Aorta (tissue), 5 donors: ENCODE measurements at regions not wholly inside any gene's neighbourhood (a gene's known extent, or its start where the extent isn't known, plus 50 kb on each side); places are given as distances from the start of the nearest gene placed in this dataset.
"Not testable (repeated sequence)": the region's sequence is repeated elsewhere in the genome, so short reads cannot be mapped to it uniquely, and the experiment has no call there.

Source experiments
- ATAC-seq: fragments of 200-7000 bp; cut with Tn5 transposase; one replicate; pipeline ENCODE4 v1.9.1; 2022; ENCODE audit warnings: moderate library complexity; ENCODE audit not compliant: low FRiP score
- DNase-seq, 2 donors: peaks; one replicate each; pipeline ENCODE4 v3.0.0-alpha.2; 2020
- H3K27ac ChIP-seq, 2 donors: one replicate each; pipeline ENCODE4 v1.5.1; 2013; ENCODE audit warnings: low read length in 2 of 2, mild to moderate bottlenecking in 2 of 2, moderate library complexity in 2 of 2, control low read depth in 1 of 2, inconsistent platforms in 1 of 2, low read depth in 1 of 2
- H3K27me3 ChIP-seq, 2 donors: one replicate each; pipeline ENCODE4 v1.6.1; 2013; ENCODE audit warnings: control low read depth in 1 of 2, low read length in 1 of 2, mild to moderate bottlenecking in 1 of 2, moderate library complexity in 1 of 2; ENCODE audit not compliant: insufficient read depth in 2 of 2, control insufficient read depth in 1 of 2
- H3K36me3 ChIP-seq, 2 donors: one replicate each; pipeline ENCODE4 v1.6.1; 2013; ENCODE audit warnings: control low read depth in 1 of 2, low read length in 1 of 2, mild to moderate bottlenecking in 1 of 2; ENCODE audit not compliant: insufficient read depth in 2 of 2, control insufficient read depth in 1 of 2
- H3K4me1 ChIP-seq, 2 donors: one replicate each; pipeline ENCODE4 v1.6.1; 2013; ENCODE audit warnings: low read length in 2 of 2, control low read depth in 1 of 2, mild to moderate bottlenecking in 1 of 2, moderate library complexity in 1 of 2; ENCODE audit not compliant: insufficient read depth in 2 of 2, control insufficient read depth in 1 of 2
- H3K4me3 ChIP-seq, 2 donors: one replicate each; pipeline ENCODE4 v1.5.1; 2013; ENCODE audit warnings: low read length in 2 of 2, control low read depth in 1 of 2, mild to moderate bottlenecking in 1 of 2
- H3K9me3 ChIP-seq: one replicate; pipeline ENCODE4 v1.6.1; 2013; ENCODE audit warnings: mild to moderate bottlenecking, low read length; ENCODE audit not compliant: control insufficient read depth
- whole genome bisulfite sequencing, 2 donors: extraction: QIAGEN DNeasy Blood & Tissue Kit; methylation state at CpG; one replicate each; pipeline ENCODE4 v1.1.7; 2013; 5-methylcytosine and 5-hydroxymethylcytosine counted together
- intact Hi-C, 2 donors: fragments of 100-400 bp; cut with DNase I; formaldehyde crosslinking; loops; one replicate each; pipeline versions ENCODE4 v1.14.2 to v1.15.0; 2022
- donor health status: healthy with polysubstance abuse.
- donor health status: Bipolar disorder and iron deficiency.
- donor health status: DM: no; HTN: no; CAD: no.
- donor health status: DM: no; HTN: no; CAD: no.
- donor health status: DM: yes; HTN: yes; CAD: no.

DNA sequence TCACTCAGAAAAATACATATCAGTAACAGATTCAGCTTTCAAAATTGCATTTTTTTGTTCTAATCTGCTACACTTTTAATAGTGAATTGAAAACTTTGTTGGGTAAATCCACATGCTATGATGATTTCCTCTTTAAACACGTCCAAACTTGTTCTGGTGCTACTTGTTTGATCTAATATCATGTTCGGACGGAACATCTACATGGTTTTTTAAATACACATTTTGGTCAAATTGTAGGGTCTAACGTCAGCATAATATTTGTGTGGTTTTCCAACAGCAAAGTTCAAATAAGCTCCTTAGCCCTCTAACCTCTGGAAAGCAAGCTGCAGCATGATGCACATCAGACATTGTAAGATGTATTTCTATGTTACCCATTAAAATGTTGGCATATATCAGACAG, 98.5 kb upstream of the OSTN start:
- H3K9me3 ChIP-seq: no peaks in the 10 kb centered on the region
- no peak overlapping the region for H3K4me3 ChIP-seq
- intact Hi-C loops: no loop called here
- WGBS, 2 donors: 74 to 82% methylated on average over 4 of the region's 4 CpGs
- ATAC-seq (no peak), DNase-seq (no peak)
- H3K27me3 ChIP-seq: no peaks in the 10 kb centered on the region
- no peaks in the 10 kb centered on the region for H3K36me3 ChIP-seq
- H3K27ac ChIP-seq: no peak overlapping the region
- no peaks in the 10 kb centered on the region for H3K4me1 ChIP-seq

DNA sequence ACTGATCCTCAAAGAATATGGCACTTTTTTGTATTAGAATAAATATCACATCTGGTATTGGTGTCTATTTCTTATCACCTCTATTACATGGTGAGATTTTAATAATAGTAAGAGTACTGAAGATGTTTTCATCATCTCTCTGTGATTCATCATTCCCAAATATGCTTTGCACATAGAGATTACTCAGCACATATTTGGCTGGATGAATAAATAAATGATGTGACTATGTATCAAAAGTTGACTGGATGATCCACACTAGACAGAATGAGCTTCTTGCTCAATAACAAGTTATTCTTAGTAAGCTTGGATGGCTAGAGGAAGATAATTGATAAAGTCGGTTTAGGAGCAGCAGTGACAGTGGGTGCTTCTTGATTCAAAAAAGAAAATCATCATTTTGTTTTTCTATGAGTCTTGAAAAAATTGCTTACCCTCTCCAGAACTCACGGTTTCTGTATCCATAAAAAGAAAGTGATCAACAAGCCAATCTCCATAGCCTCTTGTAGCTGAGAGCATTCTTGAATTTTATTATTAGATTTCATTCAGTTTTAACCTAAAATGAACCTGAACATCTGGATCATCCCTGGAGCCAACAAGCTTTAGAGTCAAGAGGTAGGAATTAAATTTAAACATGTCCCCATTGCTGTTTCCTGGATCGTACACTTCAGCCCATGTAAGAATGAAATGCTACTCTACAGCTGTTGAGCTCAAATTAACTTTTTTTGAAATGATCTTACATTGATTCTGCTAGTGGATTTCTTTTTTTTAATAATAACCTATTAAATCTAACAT, 104.8 kb upstream of the OSTN start:
- Histone ChIP-seq H3K36me3 (no peaks in the 10 kb centered on the region), H3K27ac (no peak overlapping the region), H3K27me3 (no peaks in the 10 kb centered on the region), H3K4me3 (no peak overlapping the region), H3K4me1 (no peaks in the 10 kb centered on the region), H3K9me3 (no peaks in the 10 kb centered on the region)
- no peak for ATAC-seq
- 56 to 60% methylated on average over 3 of the region's 3 CpGs for WGBS, 2 donors
- intact Hi-C loops: no loop called here
- DNase-seq: no peak

DNA sequence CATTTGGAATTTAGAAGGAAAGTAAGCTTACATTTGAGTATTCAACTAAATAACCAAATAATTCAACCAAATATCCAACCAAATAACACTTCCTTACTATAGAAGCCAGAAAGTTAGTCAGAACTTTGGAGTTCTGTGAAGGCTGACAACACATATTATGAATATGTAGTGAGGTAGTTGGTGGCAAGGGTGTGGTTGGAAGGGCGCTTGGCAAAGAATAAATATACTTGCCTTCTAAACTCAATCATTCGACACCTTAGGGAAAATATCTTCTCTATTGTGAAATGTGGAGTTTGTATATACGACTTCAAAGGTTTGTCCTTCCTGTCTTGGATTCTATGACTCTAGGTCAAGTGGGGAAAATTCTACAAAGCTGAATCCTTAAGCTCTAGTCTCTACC, 111.7 kb upstream of the OSTN start:
- 82 to 86% methylated on average over 3 of the region's 3 CpGs for WGBS, 2 donors
- DNase-seq: no peak
- intact Hi-C loops: no loop called here
- Histone ChIP-seq H3K36me3 (no peaks in the 10 kb centered on the region), H3K9me3 (peaks cover 1% of the 10 kb centered on the region), H3K4me3 (no peak overlapping the region), H3K27ac (no peak overlapping the region), H3K4me1 (no peaks in the 10 kb centered on the region), H3K27me3 (no peaks in the 10 kb centered on the region)
- ATAC-seq: no peak

DNA sequence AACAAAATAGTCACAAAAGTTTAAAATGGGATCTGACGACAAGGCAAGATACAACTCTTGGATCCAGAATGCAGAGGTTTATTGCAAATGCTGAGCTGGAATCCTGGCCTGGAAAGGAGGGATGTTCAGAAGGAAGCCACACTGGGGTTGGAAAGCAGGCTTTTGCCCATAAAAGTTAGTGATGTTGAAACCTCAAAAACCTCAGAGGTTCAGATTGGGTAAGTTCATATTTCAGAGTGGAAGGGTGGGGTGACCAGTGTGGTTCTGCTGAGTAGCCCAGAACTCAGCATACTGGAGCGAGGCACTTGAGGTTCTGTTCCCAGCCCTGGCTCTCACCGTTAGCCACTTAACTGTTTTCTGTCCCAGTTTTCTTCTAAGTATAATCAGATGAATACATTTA, 114.0 kb upstream of the OSTN start:
- DNase-seq (no peak), ATAC-seq (no peak)
- no peaks in the 10 kb centered on the region for H3K36me3 ChIP-seq

DNA sequence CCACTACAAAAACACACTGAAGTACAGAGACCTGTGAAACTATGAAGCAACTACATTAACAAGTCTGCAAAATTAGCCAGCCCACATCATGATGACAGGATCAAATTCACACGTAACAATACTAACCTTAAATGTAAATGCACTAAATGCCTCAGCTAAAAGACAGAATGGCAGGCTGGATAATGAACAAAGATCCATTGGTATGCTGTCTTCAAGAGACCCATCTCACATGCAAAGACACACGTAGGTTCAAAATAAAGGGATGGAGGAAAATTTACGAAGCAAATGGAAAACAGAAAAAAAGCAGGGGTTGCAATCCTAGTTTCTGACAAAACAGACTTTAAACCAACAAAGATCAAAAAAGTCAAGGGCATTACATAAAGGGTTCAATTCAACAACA, 120.1 kb upstream of the OSTN start:
- H3K27ac ChIP-seq, DNase-seq, H3K36me3 ChIP-seq, H3K4me3 ChIP-seq, H3K27me3 ChIP-seq, intact Hi-C loops, ATAC-seq, H3K9me3 ChIP-seq, H3K4me1 ChIP-seq: not testable (repeated sequence)
- 73 to 85% methylated on average over 3 of the region's 3 CpGs for WGBS, 2 donors

More for the DNA sequence above, 114.0 kb upstream of the OSTN start:
- 67% methylated on average over 3 of the region's 3 CpGs for WGBS, 2 donors
- intact Hi-C loops: no loop called here
- H3K4me3 ChIP-seq: no peak overlapping the region
- H3K27ac ChIP-seq: no peak overlapping the region
- peaks cover 1% of the 10 kb centered on the region for H3K9me3 ChIP-seq
- H3K4me1 ChIP-seq: no peaks in the 10 kb centered on the region
- no peaks in the 10 kb centered on the region for H3K27me3 ChIP-seq

DNA sequence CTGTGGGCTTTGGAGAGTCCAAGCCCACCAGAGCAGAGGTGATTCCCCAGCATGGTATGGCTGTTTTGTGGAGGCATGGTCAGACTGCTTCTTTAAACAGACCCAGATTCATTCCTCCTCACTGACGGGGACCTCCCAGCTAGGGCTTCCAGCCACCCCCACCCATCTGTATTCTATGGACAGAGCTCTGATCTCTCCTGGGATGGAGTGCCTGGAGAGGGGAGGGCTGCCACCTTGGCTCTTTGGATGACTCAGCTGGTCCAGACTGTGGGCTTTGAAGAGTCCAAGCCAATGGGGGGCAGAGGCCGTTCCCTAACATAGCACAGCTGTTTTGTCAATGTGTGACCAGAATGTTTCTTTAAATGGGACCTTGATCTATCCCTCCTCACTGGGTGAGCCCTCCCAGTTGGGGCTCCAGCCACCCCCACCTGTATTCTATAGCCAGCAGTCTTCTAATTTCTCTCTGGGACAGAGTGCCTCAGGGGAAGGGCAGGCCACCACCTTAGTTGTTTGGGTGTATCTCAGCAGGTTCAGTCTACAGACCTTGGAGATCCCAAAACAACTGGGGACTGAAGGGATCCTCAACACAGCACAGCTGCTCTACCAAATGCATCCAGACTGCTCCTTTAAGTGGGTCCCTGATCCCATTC, 122.0 kb upstream of the OSTN start:
- ATAC-seq (no peak), DNase-seq (no peak)
- Histone ChIP-seq H3K27ac (no peak overlapping the region), H3K9me3 (no peaks in the 10 kb centered on the region), H3K4me3 (no peak overlapping the region), H3K4me1 (no peaks in the 10 kb centered on the region), H3K36me3 (no peaks in the 10 kb centered on the region), H3K27me3 (no peaks in the 10 kb centered on the region)
- 71 to 76% methylated on average over 2 of the region's 2 CpGs for WGBS, 2 donors
- intact Hi-C loops: no loop called here

DNA sequence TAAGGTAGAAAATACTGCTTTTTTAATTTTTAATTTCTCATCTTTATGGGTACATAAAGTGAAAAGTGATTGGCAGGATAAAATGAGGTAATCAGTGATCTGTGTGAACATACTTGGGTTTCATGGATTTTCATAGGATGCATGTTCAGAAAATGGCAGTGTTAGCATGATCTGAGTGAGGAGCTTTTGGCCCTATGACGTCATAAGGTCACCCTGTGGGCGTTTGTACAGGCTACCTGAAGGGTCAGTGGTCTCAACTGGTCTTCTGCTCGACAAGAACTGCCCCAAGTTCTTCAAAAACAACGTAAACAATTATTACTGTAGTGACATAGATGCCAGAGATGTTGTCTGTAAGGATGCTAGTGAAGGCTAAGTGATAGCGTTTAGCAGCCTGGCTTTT, 124.5 kb upstream of the OSTN start:
- Histone ChIP-seq H3K4me3 (no peak overlapping the region), H3K9me3 (no peaks in the 10 kb centered on the region), H3K4me1 (no peaks in the 10 kb centered on the region), H3K27ac (no peak overlapping the region), H3K36me3 (no peaks in the 10 kb centered on the region), H3K27me3 (no peaks in the 10 kb centered on the region)
- DNase-seq (no peak), ATAC-seq (no peak)
- WGBS, 2 donors: 47 to 53% methylated on average over 5 of the region's 5 CpGs
- intact Hi-C loops: no loop called here

DNA sequence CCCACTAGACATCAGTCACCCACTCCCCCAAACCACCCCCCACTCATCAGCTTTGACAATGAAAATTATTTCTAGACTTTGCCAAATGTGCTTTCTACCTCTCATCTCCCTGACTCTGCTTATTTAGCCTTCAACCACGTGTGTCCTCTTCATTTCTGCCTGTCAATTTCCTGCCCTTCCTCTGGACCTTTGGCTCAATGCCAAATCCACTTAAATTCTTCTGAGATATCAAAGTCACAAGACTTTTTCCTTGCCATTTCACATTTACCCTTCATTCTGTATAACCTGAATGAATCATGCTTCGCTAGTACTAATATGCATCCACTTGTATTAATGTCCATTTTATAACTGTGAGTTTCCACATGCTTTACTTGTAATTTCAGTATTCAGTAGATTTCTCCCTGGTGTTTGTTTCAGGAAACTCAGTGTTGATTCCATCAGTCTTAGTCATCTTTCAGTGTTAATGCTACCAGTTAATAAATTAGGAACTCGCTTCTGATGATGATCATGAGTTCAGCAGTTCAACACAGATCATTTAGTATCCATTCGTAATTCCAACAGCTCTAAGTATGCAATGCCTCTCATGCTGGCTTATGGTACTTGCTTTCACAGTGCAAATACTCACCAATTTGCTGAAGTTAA, 128.2 kb upstream of the OSTN start:
- Histone ChIP-seq H3K4me1 (no peaks in the 10 kb centered on the region), H3K9me3 (no peaks in the 10 kb centered on the region), H3K27ac (no peak overlapping the region), H3K4me3 (no peak overlapping the region), H3K27me3 (no peaks in the 10 kb centered on the region), H3K36me3 (no peaks in the 10 kb centered on the region)
- ATAC-seq (no peak), DNase-seq (no peak)
- intact Hi-C loops: no loop called here
- 48 to 52% methylated on average over 4 of the region's 4 CpGs for WGBS, 2 donors

DNA sequence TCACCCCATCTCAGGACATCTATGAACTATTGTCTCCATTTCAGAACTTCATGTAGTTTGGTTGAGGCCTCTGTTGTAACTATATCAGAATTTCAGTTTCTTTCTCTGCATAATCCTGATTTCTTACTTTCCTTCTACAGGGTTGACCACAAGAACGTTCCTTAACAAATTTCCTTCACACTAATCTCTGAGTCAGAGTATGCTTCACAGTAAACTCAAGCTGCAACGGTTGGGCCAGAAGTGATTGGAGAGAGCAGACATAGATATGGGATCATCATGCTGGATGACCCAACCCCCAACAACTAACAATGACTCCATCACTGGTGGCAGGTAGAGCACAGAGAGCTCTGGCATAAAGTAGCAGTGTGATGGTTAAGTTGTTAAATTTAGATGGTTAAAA, 128.8 kb upstream of the OSTN start:
- H3K27ac ChIP-seq: no peak overlapping the region
- H3K9me3 ChIP-seq: no peaks in the 10 kb centered on the region
- no peaks in the 10 kb centered on the region for H3K4me1 ChIP-seq
- H3K27me3 ChIP-seq: no peaks in the 10 kb centered on the region
- no peaks in the 10 kb centered on the region for H3K36me3 ChIP-seq
- DNase-seq (no peak), ATAC-seq (no peak)
- no peak overlapping the region for H3K4me3 ChIP-seq
- WGBS, 2 donors: 69 to 75% methylated on average over 2 of the region's 2 CpGs
- intact Hi-C loops: no loop called here
